HG02870 (cell line): ENCODE measurements at regions not wholly inside any gene's neighbourhood (a gene's known extent, or its start where the extent isn't known, plus 50 kb on each side); places are given as distances from the start of the nearest gene placed in this dataset.
A peak's percentile ranks its signal among the peaks of the same experiment; 100 is the strongest.

Source experiments
- ATAC-seq: cut with Tn5 transposase; IDR thresholded peaks from one replicate; pipeline ENCODE4 v1.9.1; 2021; ENCODE audit warnings: mild to moderate bottlenecking, moderate library complexity; ENCODE audit not compliant: unreplicated experiment

DNA sequence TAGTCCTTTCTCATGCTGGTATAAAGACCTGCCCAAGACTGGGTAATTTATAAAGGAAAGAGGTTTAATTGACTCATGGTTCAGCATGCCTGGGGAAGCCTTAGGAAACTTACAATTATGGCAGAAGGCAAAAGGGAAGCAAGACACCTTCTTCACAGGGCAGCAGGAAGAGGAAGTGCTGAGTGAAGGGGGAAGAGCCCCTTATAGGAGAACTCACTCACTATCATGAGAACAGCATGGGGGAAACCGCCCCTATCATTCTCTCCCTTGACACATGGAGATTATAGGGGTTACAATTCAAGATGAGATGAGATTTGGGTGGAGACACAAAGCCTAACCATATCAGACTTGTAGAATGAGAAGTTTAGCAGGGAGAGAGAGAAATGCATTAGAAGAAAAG lies 373.3 kb upstream of the DIAPH2 start:
- no peak for ATAC-seq

DNA sequence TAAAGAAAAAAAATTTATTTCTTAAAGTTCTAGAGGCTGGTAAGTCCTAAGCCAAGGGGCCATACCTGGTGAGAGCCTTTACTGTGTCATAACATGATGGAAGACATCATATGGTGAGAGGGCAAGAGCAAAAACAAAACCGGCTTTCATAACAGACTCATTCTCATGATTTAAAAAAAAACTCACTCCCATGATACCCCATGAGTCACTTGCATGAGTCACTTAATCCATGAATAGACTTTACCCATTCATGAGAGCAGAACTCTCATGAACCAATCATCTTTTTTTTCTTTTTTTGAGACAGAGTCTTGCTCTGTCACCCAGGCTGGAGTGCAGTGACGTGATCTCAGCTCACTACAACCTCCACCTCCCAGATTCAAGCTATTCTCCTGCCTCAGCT lies 369.7 kb upstream of the DIAPH2 start:
- ATAC-seq: no peak

- no peak for ATAC-seq
Measured at GRCh38 chrX:96361844-96362243, 322.8 kb upstream of the DIAPH2 start.

GRCh38 chrX:96372313-96373046 lies 312.2 kb upstream of the DIAPH2 start:
- ATAC-seq: peak; percentile 58

- ATAC-seq: no peak
Measured at GRCh38 chrX:96373047-96373355, 311.6 kb upstream of the DIAPH2 start.

DNA sequence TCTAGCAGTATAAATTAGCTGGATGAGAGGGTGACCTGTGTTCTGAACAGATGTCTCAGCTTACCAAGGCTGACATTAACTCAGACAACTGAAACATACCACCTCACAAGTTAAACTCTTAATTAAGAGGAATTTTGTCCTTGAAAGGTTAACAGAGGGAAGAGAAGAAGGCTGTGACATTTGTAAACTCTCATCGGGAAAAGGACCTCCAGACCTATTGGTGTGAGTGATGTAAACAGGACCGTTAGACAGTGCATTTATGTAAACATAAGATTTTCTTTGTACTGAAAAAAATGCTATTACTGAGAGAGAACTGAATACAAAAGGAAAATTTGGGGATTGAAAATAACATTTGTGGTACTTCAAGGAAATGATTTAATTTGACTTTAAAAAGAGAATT lies 308.4 kb upstream of the DIAPH2 start:
- ATAC-seq: no peak

DNA sequence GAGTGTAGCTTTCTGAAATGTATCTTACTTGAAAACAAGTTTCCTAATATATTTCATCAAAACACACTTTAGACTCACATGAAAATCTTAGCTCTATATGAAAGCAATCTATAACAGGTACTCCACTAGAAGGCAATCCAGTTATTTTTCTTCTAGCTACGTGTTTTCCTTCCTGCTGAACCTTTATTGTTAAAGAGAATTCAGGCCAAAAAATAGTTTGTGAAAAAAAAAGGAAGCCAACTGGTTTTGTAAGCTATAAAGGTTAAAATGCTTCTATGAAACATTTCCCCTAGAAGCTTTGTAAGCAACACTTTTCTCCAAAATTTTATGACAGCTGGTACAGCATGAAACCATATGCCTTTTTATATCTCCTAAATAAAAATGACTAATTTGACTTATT lies 304.7 kb upstream of the DIAPH2 start:
- no peak for ATAC-seq

DNA sequence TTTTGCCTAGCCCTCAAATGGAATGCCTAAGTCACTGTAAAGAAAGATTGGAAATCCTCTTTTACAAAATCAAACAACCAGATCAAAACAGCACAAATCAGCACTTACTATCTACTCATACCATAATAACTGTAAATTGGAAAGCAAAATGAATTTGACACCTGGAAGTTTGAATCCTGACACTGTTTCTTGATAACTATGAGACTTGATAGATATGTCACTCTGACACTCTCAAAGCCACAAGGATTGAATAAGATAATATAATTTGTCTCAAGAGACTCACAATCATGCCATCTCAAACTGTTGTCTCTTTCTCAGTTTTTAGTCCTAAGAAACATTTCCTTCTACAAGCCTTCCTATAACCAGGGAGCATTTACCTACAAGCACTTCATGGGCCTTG lies 302.6 kb upstream of the DIAPH2 start:
- ATAC-seq: no peak

GRCh38 chrX:96383428-96383827 lies 301.2 kb upstream of the DIAPH2 start:
- ATAC-seq: no peak

DNA sequence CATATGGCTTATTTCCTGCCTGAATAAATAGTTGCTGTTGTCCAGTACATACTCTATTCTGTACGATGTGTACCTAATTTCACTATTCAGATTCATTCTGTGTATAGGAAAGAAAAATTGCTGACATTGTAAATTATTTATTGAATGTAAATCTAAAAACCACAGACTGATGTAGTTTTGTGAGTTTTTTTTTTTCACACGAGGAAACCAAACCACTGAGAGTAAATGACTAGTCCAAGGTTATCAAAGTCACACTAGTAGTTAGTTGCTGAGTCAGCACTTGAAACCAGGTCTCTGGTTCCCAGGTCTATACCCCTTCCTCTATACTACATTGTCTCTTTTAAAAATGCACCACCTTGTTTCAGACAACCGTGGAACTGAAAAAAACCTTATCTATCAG lies 298.3 kb upstream of the DIAPH2 start:
- no peak for ATAC-seq

- no peak for ATAC-seq
Measured at GRCh38 chrX:96386981-96387380, 297.7 kb upstream of the DIAPH2 start.

DNA sequence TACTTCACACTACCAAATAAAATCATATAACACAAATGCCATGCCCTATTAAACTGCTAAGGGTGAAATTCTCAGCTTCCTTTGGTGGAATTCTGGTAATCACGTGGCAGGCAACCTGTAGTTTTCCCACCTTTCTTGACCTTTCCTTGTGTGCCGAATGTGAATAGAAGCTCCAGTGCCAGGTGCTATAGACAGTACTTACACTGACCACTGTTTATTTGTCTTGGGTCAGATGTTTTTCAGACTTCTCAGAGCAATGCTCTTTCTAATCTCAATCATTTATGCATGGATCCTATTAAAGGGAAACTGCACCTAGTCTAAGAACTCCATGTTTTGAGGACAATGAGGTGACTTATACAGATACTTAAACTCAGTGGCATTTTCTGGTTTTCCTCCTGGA lies 296.8 kb upstream of the DIAPH2 start:
- no peak for ATAC-seq

DNA sequence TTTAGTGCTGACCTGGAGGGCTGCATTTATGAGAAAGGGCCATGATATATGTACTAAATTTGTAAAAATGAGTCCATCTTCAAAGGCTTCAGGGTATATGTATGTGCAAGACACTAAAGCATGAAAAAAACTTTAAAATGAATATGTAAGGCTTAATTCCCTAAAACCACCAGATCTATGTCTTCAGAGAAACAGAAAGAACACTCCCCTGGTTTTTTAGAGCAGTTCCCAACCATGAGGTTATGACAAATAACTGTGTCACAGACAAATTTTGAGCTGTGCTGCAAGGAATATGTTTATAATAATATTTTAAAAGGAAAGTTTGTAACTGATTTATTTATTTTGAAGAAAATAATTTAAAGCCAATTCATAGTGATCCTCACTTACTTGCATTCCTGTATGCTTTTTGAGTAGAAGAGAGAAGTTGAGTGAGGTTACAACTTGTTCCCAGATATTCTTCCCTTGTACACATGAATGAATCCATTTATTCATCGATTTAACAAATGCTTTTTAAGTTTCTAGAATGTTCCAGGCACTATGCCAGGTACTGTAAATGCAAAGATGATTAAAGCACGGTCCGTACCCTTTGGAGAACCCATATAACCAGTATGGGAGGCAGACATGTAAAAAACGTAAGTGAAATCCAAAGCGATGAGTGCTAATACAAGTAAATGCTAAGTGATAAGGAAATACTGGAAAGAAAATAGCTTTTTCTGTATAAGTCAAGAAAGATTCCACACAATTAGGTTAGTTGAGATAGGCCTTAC lies 295.2 kb upstream of the DIAPH2 start:
- ATAC-seq: no peak

- no peak for ATAC-seq
Measured at GRCh38 chrX:96394598-96394997, 290.0 kb upstream of the DIAPH2 start.

GRCh38 chrX:96403446-96403845 lies 281.2 kb upstream of the DIAPH2 start:
- ATAC-seq: no peak

- no peak for ATAC-seq
Measured at GRCh38 chrX:96405842-96406241, 278.8 kb upstream of the DIAPH2 start.

GRCh38 chrX:96407072-96407471 lies 277.6 kb upstream of the DIAPH2 start:
- no peak for ATAC-seq

GRCh38 chrX:96407501-96407900 lies 277.1 kb upstream of the DIAPH2 start:
- no peak for ATAC-seq

GRCh38 chrX:96407981-96408380 lies 276.7 kb upstream of the DIAPH2 start:
- ATAC-seq: no peak

- ATAC-seq: no peak
Measured at GRCh38 chrX:96410927-96411326, 273.7 kb upstream of the DIAPH2 start.

DNA sequence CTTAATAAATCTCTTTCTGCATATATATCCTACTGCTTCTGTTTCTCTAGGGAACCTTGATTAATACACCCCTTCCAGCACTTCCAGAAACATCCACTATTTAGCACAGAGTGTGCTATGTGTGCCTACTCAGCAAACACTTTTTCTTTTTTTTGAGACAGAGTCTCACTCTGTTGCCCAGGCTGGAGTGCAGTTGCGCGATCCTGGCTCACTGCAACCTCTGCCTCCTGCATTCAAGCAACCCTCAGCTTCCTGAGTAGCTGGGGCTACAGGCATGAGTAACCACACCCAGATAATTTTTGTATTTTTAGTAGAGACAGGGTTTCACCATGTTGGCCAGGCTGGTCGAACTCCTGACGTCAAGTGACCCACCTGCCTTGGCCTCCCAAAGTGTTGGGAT lies 266.9 kb upstream of the DIAPH2 start:
- no peak for ATAC-seq

DNA sequence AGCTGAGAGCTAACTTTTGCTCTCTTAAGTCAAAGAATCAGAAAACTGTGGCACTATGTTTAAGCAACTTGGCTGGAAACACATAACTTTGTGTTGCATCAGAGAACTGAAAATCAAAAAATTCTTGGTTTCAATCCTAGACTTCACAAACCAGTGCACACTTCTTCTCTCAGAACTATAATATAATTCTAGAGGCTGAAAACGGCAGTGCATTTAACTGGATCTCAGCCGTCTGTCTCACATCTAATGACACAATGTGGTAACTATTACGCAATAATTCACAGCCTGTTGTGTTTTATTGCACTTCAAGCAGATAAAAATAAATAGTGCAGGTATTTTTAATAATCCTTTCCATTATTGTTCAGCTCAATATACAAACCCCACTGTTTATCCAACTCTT lies 260.6 kb upstream of the DIAPH2 start:
- ATAC-seq: peak; percentile 68

- no peak for ATAC-seq
Measured at GRCh38 chrX:96425200-96425599, 259.4 kb upstream of the DIAPH2 start.
